Endodermal cell (in vitro differentiated cells): ENCODE measurements at regions not wholly inside any gene's neighbourhood (a gene's known extent, or its start where the extent isn't known, plus 50 kb on each side); places are given as distances from the start of the nearest gene placed in this dataset.

ENCODE experiments used
- DNase-seq: peaks from one replicate; pipeline ENCODE4 v3.0.0-alpha.2; 2017
- H3K27ac ChIP-seq: 2 replicates; pipeline ENCODE4 v1.5.1; 2013; ENCODE audit warnings: mild to moderate bottlenecking, low read depth, low read length, moderate library complexity
- H3K27me3 ChIP-seq: 2 replicates; pipeline ENCODE4 v1.6.1; 2013; ENCODE audit warnings: mild to moderate bottlenecking, low read length, moderate library complexity; ENCODE audit not compliant: insufficient read depth, control insufficient read depth, poor library complexity, severe bottlenecking
- H3K36me3 ChIP-seq: 2 replicates; pipeline ENCODE4 v1.7.0; 2013; ENCODE audit warnings: mild to moderate bottlenecking, low read length, moderate library complexity; ENCODE audit not compliant: control insufficient read depth, insufficient read depth
- H3K4me1 ChIP-seq: one replicate; pipeline ENCODE4 v1.7.0; 2013; ENCODE audit warnings: low read length; ENCODE audit not compliant: control insufficient read depth, insufficient read depth
- H3K4me3 ChIP-seq: 2 replicates; pipeline ENCODE4 v1.5.1; 2013; ENCODE audit warnings: mild to moderate bottlenecking, low read length, moderate library complexity
- H3K9ac ChIP-seq: 2 replicates; pipeline ENCODE4 v1.6.1; 2013; ENCODE audit warnings: mild to moderate bottlenecking, low read length, moderate library complexity; ENCODE audit not compliant: poor library complexity, severe bottlenecking; ENCODE audit errors: extremely low read depth
- H3K9me3 ChIP-seq: 2 replicates; pipeline ENCODE4 v1.6.1; 2013; ENCODE audit warnings: mild to moderate bottlenecking, low read length, moderate library complexity; ENCODE audit not compliant: control insufficient read depth
- H3K27ac Mint-ChIP-seq: 2 replicates; pipeline ENCODE4 v1.8.0; 2020; ENCODE audit warnings: mixed read lengths
- H3K27me3 Mint-ChIP-seq: 2 replicates; pipeline ENCODE4 v1.8.0; 2021; ENCODE audit warnings: mild to moderate bottlenecking, mixed read lengths; ENCODE audit not compliant: insufficient read depth
- H3K36me3 Mint-ChIP-seq: 2 replicates; pipeline ENCODE4 v1.8.0; 2020; ENCODE audit warnings: low read depth, mixed read lengths
- H3K4me1 Mint-ChIP-seq: 2 replicates; pipeline ENCODE4 v1.8.0; 2020; ENCODE audit warnings: mixed read lengths
- H3K4me3 Mint-ChIP-seq: 2 replicates; pipeline ENCODE4 v1.8.0; 2020; ENCODE audit warnings: mild to moderate bottlenecking, moderate library complexity, mixed read lengths
- H3K9me3 Mint-ChIP-seq: 2 replicates; pipeline ENCODE4 v1.8.0; 2020; ENCODE audit warnings: mild to moderate bottlenecking, mixed read lengths
- WGBS, 2 experiments: methylation state at CpG; one replicate each; pipeline versions ENCODE4 v1.1.5 to v1.1.7; 2013; ENCODE audit warnings: missing lambda C conversion rate in 2 of 2, mixed read lengths in 1 of 2; ENCODE audit not compliant: insufficient coverage in 1 of 2, insufficient read length in 1 of 2; 5-methylcytosine and 5-hydroxymethylcytosine counted together
- TF ChIP-seq, protein P1 (sequence below): fragments of 200-600 bp; sonication (generic); conservative IDR thresholded peaks from 2 replicates; pipeline ENCODE4 v1.5.0; 2021; ENCODE audit warnings: antibody characterized with exemption, mild to moderate bottlenecking

DNA sequence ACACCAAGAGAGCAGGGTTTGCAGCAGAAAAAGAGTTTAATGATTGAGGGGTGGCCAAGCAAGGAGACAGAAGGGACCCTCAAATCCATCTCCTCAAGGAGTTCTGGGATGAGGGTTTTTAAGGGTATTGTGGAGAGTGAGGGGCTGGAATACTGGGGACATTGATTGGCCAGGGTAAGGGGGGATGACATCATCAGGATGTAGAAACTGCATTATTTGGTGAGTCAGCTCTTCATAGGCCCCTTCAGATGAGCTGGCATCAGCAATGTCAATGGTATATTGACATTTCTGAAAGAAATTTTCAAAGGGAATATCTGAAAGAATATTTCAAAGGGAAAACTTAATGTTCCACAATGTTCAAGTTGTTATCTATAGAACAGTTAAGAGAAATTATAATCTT, 168.1 kb upstream of the SNX7 start:
- Mint-ChIP-seq H3K4me1 (no peaks in the 10 kb centered on the region), H3K27ac (no peak overlapping the region), H3K9me3 (no peaks in the 10 kb centered on the region), H3K36me3 (no peaks in the 10 kb centered on the region), H3K27me3 (no peaks in the 10 kb centered on the region), H3K4me3 (no peak overlapping the region)
- H3K36me3 ChIP-seq = no peaks in the 10 kb centered on the region
- H3K9me3 ChIP-seq = no peaks in the 10 kb centered on the region
- no peak overlapping the region for H3K4me3 ChIP-seq
- TF ChIP-seq, protein P1, sequence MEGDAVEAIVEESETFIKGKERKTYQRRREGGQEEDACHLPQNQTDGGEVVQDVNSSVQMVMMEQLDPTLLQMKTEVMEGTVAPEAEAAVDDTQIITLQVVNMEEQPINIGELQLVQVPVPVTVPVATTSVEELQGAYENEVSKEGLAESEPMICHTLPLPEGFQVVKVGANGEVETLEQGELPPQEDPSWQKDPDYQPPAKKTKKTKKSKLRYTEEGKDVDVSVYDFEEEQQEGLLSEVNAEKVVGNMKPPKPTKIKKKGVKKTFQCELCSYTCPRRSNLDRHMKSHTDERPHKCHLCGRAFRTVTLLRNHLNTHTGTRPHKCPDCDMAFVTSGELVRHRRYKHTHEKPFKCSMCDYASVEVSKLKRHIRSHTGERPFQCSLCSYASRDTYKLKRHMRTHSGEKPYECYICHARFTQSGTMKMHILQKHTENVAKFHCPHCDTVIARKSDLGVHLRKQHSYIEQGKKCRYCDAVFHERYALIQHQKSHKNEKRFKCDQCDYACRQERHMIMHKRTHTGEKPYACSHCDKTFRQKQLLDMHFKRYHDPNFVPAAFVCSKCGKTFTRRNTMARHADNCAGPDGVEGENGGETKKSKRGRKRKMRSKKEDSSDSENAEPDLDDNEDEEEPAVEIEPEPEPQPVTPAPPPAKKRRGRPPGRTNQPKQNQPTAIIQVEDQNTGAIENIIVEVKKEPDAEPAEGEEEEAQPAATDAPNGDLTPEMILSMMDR = no peak
- H3K27ac ChIP-seq = no peak overlapping the region
- no peaks in the 10 kb centered on the region for H3K4me1 ChIP-seq
- no peak overlapping the region for H3K9ac ChIP-seq
- no peak for DNase-seq
- no peaks in the 10 kb centered on the region for H3K27me3 ChIP-seq

DNA sequence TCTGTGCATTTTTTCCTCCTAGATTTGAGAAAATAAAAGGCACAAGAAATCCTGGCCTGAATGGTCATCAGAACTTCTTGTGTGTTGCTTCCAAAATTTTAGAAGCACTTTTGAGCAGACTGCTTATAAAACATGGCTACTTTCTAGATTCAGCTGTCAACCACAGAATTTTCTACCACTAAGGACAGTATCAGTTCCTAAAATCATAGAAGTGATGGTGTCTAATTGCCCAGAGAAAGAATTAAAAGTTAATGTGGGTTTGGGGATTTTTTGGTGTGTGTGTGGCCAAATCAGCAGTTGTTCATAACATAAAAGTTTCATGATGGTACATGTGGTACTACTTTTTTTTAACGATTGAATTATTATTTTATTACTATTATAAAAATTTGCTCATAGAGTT, 171.4 kb upstream of the SNX7 start:
- no peak overlapping the region for H3K9ac ChIP-seq
- no peak overlapping the region for H3K27ac Mint-ChIP-seq
- H3K36me3 Mint-ChIP-seq = no peaks in the 10 kb centered on the region
- no peaks in the 10 kb centered on the region for H3K36me3 ChIP-seq
- H3K4me1 ChIP-seq = no peaks in the 10 kb centered on the region
- no peak overlapping the region for H3K4me3 Mint-ChIP-seq
- no peak overlapping the region for H3K27ac ChIP-seq
- H3K4me3 ChIP-seq = no peak overlapping the region
- H3K4me1 Mint-ChIP-seq = no peaks in the 10 kb centered on the region
- no peaks in the 10 kb centered on the region for H3K27me3 ChIP-seq
- no peak for DNase-seq
- TF ChIP-seq, protein P1 = no peak
- WGBS, 2 experiments = no CpG with 5 or more reads among the region's 1 CpG
- no peaks in the 10 kb centered on the region for H3K27me3 Mint-ChIP-seq
- no peaks in the 10 kb centered on the region for H3K9me3 Mint-ChIP-seq
- no peaks in the 10 kb centered on the region for H3K9me3 ChIP-seq

DNA sequence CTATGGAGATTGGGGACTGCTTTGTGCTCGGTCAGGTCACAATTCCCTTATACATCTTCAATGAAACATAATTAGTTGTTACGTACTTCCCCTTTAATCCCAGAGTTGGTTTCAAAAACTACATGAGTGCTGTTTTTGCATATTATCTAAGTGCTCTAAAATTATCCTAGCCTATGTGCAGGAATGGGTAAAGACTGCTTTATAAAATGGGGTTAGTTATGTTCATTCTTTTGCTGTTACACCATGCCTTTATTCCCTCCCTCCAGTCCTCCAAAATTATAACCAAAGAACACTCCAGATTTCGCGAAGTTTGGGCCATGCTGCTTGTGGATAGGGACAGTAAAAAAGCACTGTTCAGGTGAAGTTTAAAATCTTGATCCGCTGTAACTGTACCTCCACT, 173.9 kb upstream of the SNX7 start:
- Mint-ChIP-seq H3K27ac (no peak overlapping the region), H3K9me3 (no peaks in the 10 kb centered on the region), H3K4me3 (no peak overlapping the region), H3K27me3 (no peaks in the 10 kb centered on the region), H3K36me3 (no peaks in the 10 kb centered on the region), H3K4me1 (no peaks in the 10 kb centered on the region)
- no peak for DNase-seq
- Histone ChIP-seq H3K4me3 (no peak overlapping the region), H3K9ac (no peak overlapping the region), H3K9me3 (no peaks in the 10 kb centered on the region), H3K27ac (no peak overlapping the region), H3K27me3 (no peaks in the 10 kb centered on the region), H3K36me3 (no peaks in the 10 kb centered on the region), H3K4me1 (no peaks in the 10 kb centered on the region)
- TF ChIP-seq, protein P1 = no peak
- WGBS, 2 experiments = 90 to 96% methylated on average over 2 to 5 of the region's 5 CpGs
